ENCODE measurements at regions not wholly inside any gene's neighbourhood (a gene's known extent, or its start where the extent isn't known, plus 50 kb on each side); places are given as distances from the start of the nearest gene placed in this dataset.

GRCh38 chr4:128501239-128501638 is 213.6 kb upstream of the PGRMC2 start:
- ChIA-PET CTCF (no interaction called here), POLR2A (no interaction called here)
- H3K4me3 Mint-ChIP-seq = no peak overlapping the region
- peaks cover 0 to 3% of the 10 kb centered on the region in 2 donors for H3K27me3 Mint-ChIP-seq
- no peak for DNase-seq
- H3K4me1 Mint-ChIP-seq = no peaks in the 10 kb centered on the region
- Histone ChIP-seq H3K4me1 (ENCODE audit: control insufficient read depth in 1 of 2, extremely low read depth in 1 of 2, insufficient read depth in 2 of 2, low read length in 2 of 2) (no peaks in the 10 kb centered on the region), H3K36me3 (ENCODE audit: control insufficient read depth in 2 of 2, extremely low read depth in 1 of 2, insufficient read depth in 1 of 2, low read length in 1 of 2) (no peaks in the 10 kb centered on the region), H3K27ac (ENCODE audit: low read length) (no peak overlapping the region), H3K27me3 (replicated peaks in 1 of 2; ENCODE audit: control insufficient read depth in 2 of 2, extremely low read depth in 1 of 2, insufficient read depth in 2 of 2, low read length in 1 of 2) (peaks cover 0 to 3% of the 10 kb centered on the region in 2 experiments), H3K4me3 (ENCODE audit: control insufficient read depth in 1 of 2, extremely low read depth in 1 of 2, low read length in 1 of 2) (no peak overlapping the region), H3K9me3 (no peaks in the 10 kb centered on the region)
- ATAC-seq (replicated peaks in 1 of 4) = no peak
- H3K27ac Mint-ChIP-seq = no peak overlapping the region
- no CpG with 5 or more reads among the region's 3 CpGs for whole genome bisulfite sequencing (ENCODE audit: insufficient coverage)
- peaks cover 12 to 23% (median 17%) of the 10 kb centered on the region in 3 donors for H3K9me3 Mint-ChIP-seq
- H3K36me3 Mint-ChIP-seq = peaks cover 17% of the 10 kb centered on the region

GRCh38 chr4:128488055-128488705 is 200.6 kb upstream of the PGRMC2 start:
- H3K4me1 Mint-ChIP-seq = no peaks in the 10 kb centered on the region
- ATAC-seq (replicated peaks in 1 of 4) (no peak), DNase-seq (no peak)
- H3K4me1 ChIP-seq (ENCODE audit: control insufficient read depth in 1 of 2, extremely low read depth in 1 of 2, insufficient read depth in 2 of 2, low read length in 2 of 2) = no peaks in the 10 kb centered on the region
- H3K4me3 ChIP-seq (ENCODE audit: control insufficient read depth in 1 of 2, extremely low read depth in 1 of 2, low read length in 1 of 2) = no peak overlapping the region
- no peak overlapping the region for H3K27ac Mint-ChIP-seq
- H3K36me3 Mint-ChIP-seq = peaks cover 2% of the 10 kb centered on the region
- no peaks in the 10 kb centered on the region for H3K27me3 ChIP-seq (replicated peaks in 1 of 2; ENCODE audit: control insufficient read depth in 2 of 2, extremely low read depth in 1 of 2, insufficient read depth in 2 of 2, low read length in 1 of 2)
- CTCF ChIA-PET = no interaction called here
- H3K9me3 ChIP-seq = no peaks in the 10 kb centered on the region
- POLR2A ChIA-PET = no interaction called here
- H3K9me3 Mint-ChIP-seq = peaks cover 0 to 5% (median 4%) of the 10 kb centered on the region in 3 donors
- no peaks in the 10 kb centered on the region for H3K36me3 ChIP-seq (ENCODE audit: control insufficient read depth in 2 of 2, extremely low read depth in 1 of 2, insufficient read depth in 1 of 2, low read length in 1 of 2)
- H3K27me3 Mint-ChIP-seq = peaks cover 0 to 5% of the 10 kb centered on the region in 2 donors
- 83% methylated on average over 1 of the region's 3 CpGs for WGBS (ENCODE audit: insufficient coverage)
- no peak overlapping the region for H3K27ac ChIP-seq (ENCODE audit: low read length)
- no peak overlapping the region for H3K4me3 Mint-ChIP-seq

- H3K27me3 Mint-ChIP-seq = no peaks in the 10 kb centered on the region
- peaks cover 2% of the 10 kb centered on the region for H3K36me3 Mint-ChIP-seq
- no peak overlapping the region for H3K4me3 Mint-ChIP-seq
- ChIA-PET POLR2A (no interaction called here), CTCF (no interaction called here)
- no peaks in the 10 kb centered on the region for H3K4me1 ChIP-seq (ENCODE audit: control insufficient read depth in 1 of 2, extremely low read depth in 1 of 2, insufficient read depth in 2 of 2, low read length in 2 of 2)
- H3K9me3 ChIP-seq = no peaks in the 10 kb centered on the region
- no peak overlapping the region for H3K27ac ChIP-seq (ENCODE audit: low read length)
- DNase-seq (no peak), ATAC-seq (replicated peaks in 1 of 4) (no peak)
- no peaks in the 10 kb centered on the region for H3K27me3 ChIP-seq (replicated peaks in 1 of 2; ENCODE audit: control insufficient read depth in 2 of 2, extremely low read depth in 1 of 2, insufficient read depth in 2 of 2, low read length in 1 of 2)
- no peak overlapping the region for H3K27ac Mint-ChIP-seq
- no peaks in the 10 kb centered on the region for H3K36me3 ChIP-seq (ENCODE audit: control insufficient read depth in 2 of 2, extremely low read depth in 1 of 2, insufficient read depth in 1 of 2, low read length in 1 of 2)
- peaks cover 0 to 2% (median 0%) of the 10 kb centered on the region in 3 donors for H3K9me3 Mint-ChIP-seq
- no peak overlapping the region for H3K4me3 ChIP-seq (ENCODE audit: control insufficient read depth in 1 of 2, extremely low read depth in 1 of 2, low read length in 1 of 2)
- no peaks in the 10 kb centered on the region for H3K4me1 Mint-ChIP-seq
These were observed 197.3 kb upstream of the PGRMC2 start for GRCh38 chr4:128484896-128485295.

- no peaks in the 10 kb centered on the region for H3K9me3 ChIP-seq
- no peaks in the 10 kb centered on the region for H3K36me3 ChIP-seq (ENCODE audit: control insufficient read depth in 2 of 2, extremely low read depth in 1 of 2, insufficient read depth in 1 of 2, low read length in 1 of 2)
- Mint-ChIP-seq H3K9me3 (no peaks in the 10 kb centered on the region), H3K4me3 (no peak overlapping the region), H3K27ac (no peak overlapping the region), H3K4me1 (no peaks in the 10 kb centered on the region), H3K36me3 (peaks cover 2% of the 10 kb centered on the region), H3K27me3 (no peaks in the 10 kb centered on the region)
- H3K4me1 ChIP-seq (ENCODE audit: control insufficient read depth in 1 of 2, extremely low read depth in 1 of 2, insufficient read depth in 2 of 2, low read length in 2 of 2) = no peaks in the 10 kb centered on the region
- no peak for DNase-seq
- POLR2A ChIA-PET = no interaction called here
- CTCF ChIA-PET = no interaction called here
- WGBS (ENCODE audit: insufficient coverage) = no CpG with 5 or more reads among the region's 2 CpGs
- H3K27me3 ChIP-seq (replicated peaks in 1 of 2; ENCODE audit: control insufficient read depth in 2 of 2, extremely low read depth in 1 of 2, insufficient read depth in 2 of 2, low read length in 1 of 2) = no peaks in the 10 kb centered on the region
- no peak for ATAC-seq (replicated peaks in 1 of 4)
- H3K27ac ChIP-seq (ENCODE audit: low read length) = no peak overlapping the region
- H3K4me3 ChIP-seq (ENCODE audit: control insufficient read depth in 1 of 2, extremely low read depth in 1 of 2, low read length in 1 of 2) = no peak overlapping the region
These were observed 196.2 kb upstream of the PGRMC2 start for GRCh38 chr4:128483816-128484215.

- H3K4me3 ChIP-seq (ENCODE audit: control insufficient read depth in 1 of 2, extremely low read depth in 1 of 2, low read length in 1 of 2) = no peak overlapping the region
- H3K27me3 Mint-ChIP-seq = no peaks in the 10 kb centered on the region
- H3K36me3 ChIP-seq (ENCODE audit: control insufficient read depth in 2 of 2, extremely low read depth in 1 of 2, insufficient read depth in 1 of 2, low read length in 1 of 2) = no peaks in the 10 kb centered on the region
- ChIA-PET CTCF (no interaction called here), POLR2A (no interaction called here)
- peaks cover 2% of the 10 kb centered on the region for H3K36me3 Mint-ChIP-seq
- no peak overlapping the region for H3K27ac ChIP-seq (ENCODE audit: low read length)
- no peaks in the 10 kb centered on the region for H3K27me3 ChIP-seq (replicated peaks in 1 of 2; ENCODE audit: control insufficient read depth in 2 of 2, extremely low read depth in 1 of 2, insufficient read depth in 2 of 2, low read length in 1 of 2)
- no peaks in the 10 kb centered on the region for H3K9me3 ChIP-seq
- no CpG with 5 or more reads among the region's 2 CpGs for WGBS (ENCODE audit: insufficient coverage)
- no peaks in the 10 kb centered on the region for H3K4me1 Mint-ChIP-seq
- no peaks in the 10 kb centered on the region for H3K4me1 ChIP-seq (ENCODE audit: control insufficient read depth in 1 of 2, extremely low read depth in 1 of 2, insufficient read depth in 2 of 2, low read length in 2 of 2)
- H3K9me3 Mint-ChIP-seq = no peaks in the 10 kb centered on the region
- no peak for DNase-seq
- ATAC-seq (replicated peaks in 1 of 4) = no peak
- no peak overlapping the region for H3K27ac Mint-ChIP-seq
- H3K4me3 Mint-ChIP-seq = no peak overlapping the region
These were observed 195.4 kb upstream of the PGRMC2 start for GRCh38 chr4:128483041-128483440.

- ChIA-PET CTCF (no interaction called here), POLR2A (no interaction called here)
- Mint-ChIP-seq H3K36me3 (peaks cover 2% of the 10 kb centered on the region), H3K27me3 (no peaks in the 10 kb centered on the region), H3K4me1 (no peaks in the 10 kb centered on the region), H3K9me3 (no peaks in the 10 kb centered on the region), H3K27ac (no peak overlapping the region), H3K4me3 (no peak overlapping the region)
- Histone ChIP-seq H3K9me3 (no peaks in the 10 kb centered on the region), H3K27ac (ENCODE audit: low read length) (no peak overlapping the region), H3K27me3 (replicated peaks in 1 of 2; ENCODE audit: control insufficient read depth in 2 of 2, extremely low read depth in 1 of 2, insufficient read depth in 2 of 2, low read length in 1 of 2) (no peaks in the 10 kb centered on the region), H3K36me3 (ENCODE audit: control insufficient read depth in 2 of 2, extremely low read depth in 1 of 2, insufficient read depth in 1 of 2, low read length in 1 of 2) (no peaks in the 10 kb centered on the region), H3K4me1 (ENCODE audit: control insufficient read depth in 1 of 2, extremely low read depth in 1 of 2, insufficient read depth in 2 of 2, low read length in 2 of 2) (no peaks in the 10 kb centered on the region), H3K4me3 (ENCODE audit: control insufficient read depth in 1 of 2, extremely low read depth in 1 of 2, low read length in 1 of 2) (no peak overlapping the region)
- DNase-seq (no peak), ATAC-seq (replicated peaks in 1 of 4) (no peak)
- no CpG with 5 or more reads among the region's 1 CpG for WGBS (ENCODE audit: insufficient coverage)
These were observed 194.3 kb upstream of the PGRMC2 start for GRCh38 chr4:128481752-128482480.

Measured in T-cell (primary cell).